Fibroblast of the aortic adventitia (primary cell): ENCODE measurements at regions not wholly inside any gene's neighbourhood (a gene's known extent, or its start where the extent isn't known, plus 50 kb on each side); places are given as distances from the start of the nearest gene placed in this dataset.

Experiments
- DNase-seq: peaks from one replicate; pipeline ENCODE4 v3.0.0-alpha.2; 2010; ENCODE audit warnings: low read depth
- H3K4me3 ChIP-seq: 2 replicates; pipeline ENCODE4 v1.5.1; 2011; ENCODE audit warnings: low read depth, mild to moderate bottlenecking, control low read depth, low read length, moderate library complexity
- TF ChIP-seq, protein P1 (sequence below): IDR thresholded peaks from 2 replicates; pipeline ENCODE4 v1.5.1; 2011; ENCODE audit warnings: mild to moderate bottlenecking, low read length, control low read depth, inconsistent platforms; ENCODE audit not compliant: insufficient read depth

DNA sequence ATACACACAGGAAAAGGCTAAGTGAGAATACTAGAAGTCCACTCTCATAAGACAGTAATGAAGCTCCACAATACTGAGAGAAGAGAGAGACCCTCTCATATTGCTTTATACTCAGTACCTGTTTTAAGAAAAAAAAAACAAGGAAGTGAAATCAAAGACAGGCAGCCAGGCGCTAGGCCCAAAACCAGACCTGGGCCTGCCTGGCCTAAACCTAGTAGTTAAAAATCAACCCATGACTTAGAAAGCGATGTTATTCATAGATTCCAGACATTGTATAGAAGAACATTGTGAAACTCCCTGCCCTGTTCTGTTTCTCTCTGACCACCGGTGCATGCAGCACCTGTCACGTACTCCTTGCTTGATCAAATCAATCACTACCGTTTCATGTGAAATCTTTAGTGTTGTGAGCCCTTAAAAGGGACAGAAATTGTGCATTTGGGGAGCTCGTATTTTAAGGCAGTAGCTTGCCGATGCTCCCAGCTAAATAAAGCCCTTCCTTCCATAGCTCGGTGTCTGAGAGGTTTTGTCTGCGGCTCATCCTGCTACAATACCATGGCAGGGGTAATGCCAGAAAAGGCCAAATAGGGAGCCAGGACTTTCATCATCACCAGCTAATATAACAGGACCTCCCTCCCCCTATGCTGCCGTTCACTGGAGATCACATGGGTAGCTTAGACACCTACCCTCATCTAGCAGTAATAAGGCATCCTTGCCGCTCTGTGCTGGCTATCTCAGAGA lies 1294.1 kb downstream of the NSUN3 start:
- no peak for DNase-seq
- no peak overlapping the region for H3K4me3 ChIP-seq
- TF ChIP-seq, protein P1, sequence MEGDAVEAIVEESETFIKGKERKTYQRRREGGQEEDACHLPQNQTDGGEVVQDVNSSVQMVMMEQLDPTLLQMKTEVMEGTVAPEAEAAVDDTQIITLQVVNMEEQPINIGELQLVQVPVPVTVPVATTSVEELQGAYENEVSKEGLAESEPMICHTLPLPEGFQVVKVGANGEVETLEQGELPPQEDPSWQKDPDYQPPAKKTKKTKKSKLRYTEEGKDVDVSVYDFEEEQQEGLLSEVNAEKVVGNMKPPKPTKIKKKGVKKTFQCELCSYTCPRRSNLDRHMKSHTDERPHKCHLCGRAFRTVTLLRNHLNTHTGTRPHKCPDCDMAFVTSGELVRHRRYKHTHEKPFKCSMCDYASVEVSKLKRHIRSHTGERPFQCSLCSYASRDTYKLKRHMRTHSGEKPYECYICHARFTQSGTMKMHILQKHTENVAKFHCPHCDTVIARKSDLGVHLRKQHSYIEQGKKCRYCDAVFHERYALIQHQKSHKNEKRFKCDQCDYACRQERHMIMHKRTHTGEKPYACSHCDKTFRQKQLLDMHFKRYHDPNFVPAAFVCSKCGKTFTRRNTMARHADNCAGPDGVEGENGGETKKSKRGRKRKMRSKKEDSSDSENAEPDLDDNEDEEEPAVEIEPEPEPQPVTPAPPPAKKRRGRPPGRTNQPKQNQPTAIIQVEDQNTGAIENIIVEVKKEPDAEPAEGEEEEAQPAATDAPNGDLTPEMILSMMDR = no peak

DNA sequence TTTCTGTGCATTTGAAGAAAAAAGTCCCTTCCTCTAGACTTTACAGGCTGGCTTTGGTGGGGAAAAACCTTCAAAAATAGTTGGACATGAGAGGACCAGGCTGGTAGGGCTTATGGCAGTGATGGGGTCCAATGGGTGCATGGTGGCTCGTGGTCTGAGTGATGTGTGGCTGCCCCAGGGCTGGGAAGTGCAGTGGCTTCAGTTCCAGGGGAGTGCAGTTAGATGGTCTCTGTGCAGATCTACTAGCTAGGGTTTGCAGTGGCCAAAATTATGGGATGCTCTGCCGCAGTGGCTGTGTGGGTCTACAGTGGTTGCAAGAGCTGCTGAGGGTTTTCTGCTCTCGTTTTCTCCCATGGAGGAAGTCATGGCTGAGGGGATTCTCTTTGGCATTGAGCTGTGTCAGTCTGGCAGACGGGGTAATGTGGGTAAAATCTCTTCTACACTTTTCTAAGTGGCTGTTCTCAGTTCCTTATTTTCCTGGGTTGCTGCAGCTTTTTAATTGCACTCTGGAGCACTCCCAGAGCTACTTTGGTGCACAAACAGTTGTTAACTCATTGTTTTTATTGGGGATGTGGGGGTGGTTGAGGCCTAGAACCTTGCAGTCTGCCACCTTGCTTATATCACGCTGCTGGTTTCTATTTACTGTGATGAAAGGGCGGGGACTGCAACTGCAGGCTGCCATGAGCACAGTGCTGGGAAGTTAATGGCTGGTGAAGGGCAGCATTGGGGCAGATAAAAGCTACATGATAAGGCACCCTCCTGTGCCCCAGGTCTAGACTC lies 1324.6 kb downstream of the NSUN3 start:
- TF ChIP-seq, protein P1 = no peak
- no peak overlapping the region for H3K4me3 ChIP-seq
- DNase-seq = no peak

DNA sequence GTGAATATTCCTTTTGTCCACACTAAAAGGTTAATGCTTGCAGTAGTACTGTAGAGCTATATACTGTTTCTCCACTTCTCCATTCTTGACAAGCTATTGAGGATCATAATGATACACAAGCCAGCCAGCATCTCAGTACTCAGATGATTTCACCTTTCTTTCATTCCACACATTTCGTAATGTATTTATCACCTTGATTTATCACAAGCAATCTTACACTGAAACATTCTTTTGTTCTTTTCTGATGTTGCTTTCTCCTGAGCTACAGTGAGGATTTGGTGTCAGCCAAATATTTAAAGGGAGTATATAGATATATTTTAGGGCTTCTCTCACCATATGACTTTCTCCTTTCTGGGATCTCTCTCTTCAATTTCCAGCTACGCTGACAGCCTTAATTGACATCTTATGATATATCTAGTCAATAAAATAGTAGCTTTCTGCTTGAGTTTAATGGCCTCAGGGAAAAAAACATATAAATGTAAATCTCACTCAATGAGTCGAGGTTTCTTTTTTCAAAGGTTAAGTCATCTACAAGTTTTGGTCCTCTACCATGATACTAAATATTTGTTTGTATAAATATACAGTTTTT lies 1327.0 kb downstream of the NSUN3 start:
- TF ChIP-seq, protein P1 = no peak
- no peak for DNase-seq

DNA sequence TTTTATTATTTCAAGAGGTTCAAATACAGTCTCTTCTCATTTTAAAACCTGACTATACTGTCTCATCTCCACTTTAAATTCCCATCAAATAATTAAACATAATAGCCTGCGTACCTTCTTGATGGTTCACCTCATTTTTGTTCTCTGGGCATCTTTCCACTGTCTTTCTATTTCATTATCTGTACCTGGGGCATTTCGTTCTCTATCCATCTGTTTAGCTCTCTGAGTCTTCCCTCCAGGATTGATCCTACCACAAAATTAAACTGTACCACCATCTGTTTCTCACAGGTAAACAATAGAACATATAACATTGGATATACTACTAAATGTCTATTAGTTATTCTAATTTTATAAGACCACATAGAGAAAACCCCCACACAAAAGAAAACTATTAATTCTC lies 1331.4 kb downstream of the NSUN3 start:
- TF ChIP-seq, protein P1 = no peak
- no peak for DNase-seq
- no peak overlapping the region for H3K4me3 ChIP-seq

More for the DNA sequence above, 1327.0 kb downstream of the NSUN3 start:
- H3K4me3 ChIP-seq = no peak overlapping the region

DNA sequence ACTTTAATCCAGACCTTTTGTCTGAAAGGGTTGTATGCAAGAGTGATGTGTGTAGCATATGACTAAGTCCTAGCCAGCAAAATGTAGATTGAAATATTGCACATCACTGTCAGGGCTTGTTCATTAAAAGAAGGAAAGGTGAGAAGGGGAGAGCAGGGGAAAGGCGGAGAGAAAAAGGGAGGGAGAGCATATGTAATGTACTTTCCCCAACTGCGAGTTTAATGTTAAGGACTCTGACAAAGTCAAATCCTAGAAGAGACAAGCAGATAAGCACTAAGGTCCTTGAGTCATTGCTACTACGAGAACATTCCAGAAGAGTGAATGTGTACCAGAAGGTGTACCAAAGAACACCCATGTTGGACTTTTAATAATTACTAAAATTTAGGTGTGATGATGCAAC lies 1336.7 kb downstream of the NSUN3 start:
- DNase-seq = no peak
- H3K4me3 ChIP-seq = no peak overlapping the region
- TF ChIP-seq, protein P1 = no peak

DNA sequence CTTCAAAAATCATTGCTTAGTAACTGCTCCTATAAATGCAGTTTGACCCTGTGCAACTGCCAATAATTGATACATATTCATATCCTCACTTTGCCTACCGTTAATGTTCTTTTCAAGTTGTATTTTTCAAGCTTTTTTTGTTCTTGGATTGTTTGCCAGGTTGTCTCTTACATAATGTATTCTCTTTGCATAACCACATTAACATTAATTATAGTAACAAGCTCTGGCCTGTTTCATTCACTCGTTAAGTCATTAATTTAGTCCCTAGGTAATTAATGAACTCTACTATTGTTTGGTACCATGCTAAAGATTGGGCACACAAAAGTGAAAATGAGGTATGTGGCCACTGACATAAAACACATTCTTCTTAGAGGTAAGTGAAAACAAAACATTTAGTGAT lies 1338.8 kb downstream of the NSUN3 start:
- TF ChIP-seq, protein P1 = no peak
- H3K4me3 ChIP-seq = no peak overlapping the region
- DNase-seq = no peak
